MCF 10A (cell line): ENCODE measurements at regions not wholly inside any gene's neighbourhood (a gene's known extent, or its start where the extent isn't known, plus 50 kb on each side); places are given as distances from the start of the nearest gene placed in this dataset.

Experiments
- BruUV-seq: library from RNA; stranded (reverse); fragments of 400-500 nt; replicated peaks from 2 replicates; lab custom pipeline; 2021; lab: Mats Ljungman, UMichigan
- CTCF ChIA-PET: fragments of 300-600 bp; sonication (Branson Sonifier 250); formaldehyde crosslinking; extraction: SDS; loops from one replicate; lab custom pipeline; 2021; ENCODE audit warnings: antibody characterized with exemption, inconsistent platforms; lab: Yijun Ruan, JAX
- POLR2A ChIA-PET: fragments of 300-600, 350-650 bp; sonication (Branson Sonifier 250); formaldehyde crosslinking; extraction: SDS; loops from one replicate; lab custom pipeline; 2020; ENCODE audit warnings: antibody characterized with exemption, inconsistent platforms; lab: Yijun Ruan, JAX
- DNase-seq: peaks from one replicate; pipeline ENCODE4 v3.0.0-alpha.2; 2018; ENCODE audit not compliant: unreplicated experiment
- H3K27ac Mint-ChIP-seq: one replicate; pipeline ENCODE4 v1.8.0; 2022; ENCODE audit warnings: mild to moderate bottlenecking, low read depth, mixed read lengths; ENCODE audit not compliant: unreplicated experiment
- H3K27me3 Mint-ChIP-seq: one replicate; pipeline ENCODE4 v1.8.0; 2022; ENCODE audit warnings: mixed read lengths; ENCODE audit not compliant: insufficient read depth, unreplicated experiment
- H3K36me3 Mint-ChIP-seq: one replicate; pipeline ENCODE4 v1.8.0; 2022; ENCODE audit warnings: mild to moderate bottlenecking, moderate library complexity, mixed read lengths; ENCODE audit not compliant: insufficient read depth, unreplicated experiment
- H3K4me1 Mint-ChIP-seq: one replicate; pipeline ENCODE4 v1.8.0; 2022; ENCODE audit warnings: mixed read lengths; ENCODE audit not compliant: insufficient read depth, unreplicated experiment
- H3K4me3 Mint-ChIP-seq: one replicate; pipeline ENCODE4 v1.8.0; 2022; ENCODE audit warnings: mild to moderate bottlenecking, moderate library complexity, mixed read lengths; ENCODE audit not compliant: unreplicated experiment
- H3K9me3 Mint-ChIP-seq: one replicate; pipeline ENCODE4 v1.8.0; 2022; ENCODE audit warnings: mixed read lengths; ENCODE audit not compliant: unreplicated experiment
- CTCF ChIP-seq: fragments of 200-600 bp; IDR thresholded peaks from one replicate; pipeline ENCODE4 v1.8.0; 2022; ENCODE audit warnings: antibody characterized with exemption, mild to moderate bottlenecking; ENCODE audit not compliant: unreplicated experiment
- intact Hi-C: fragments of 100-400 bp; cut with micrococcal nuclease; formaldehyde crosslinking; loops from 2 replicates; pipeline ENCODE4 v1.14.1; 2022

GRCh38 chr5:125198270-125198974, 452.0 kb upstream of the ZNF608 start:
- Mint-ChIP-seq H3K27ac (no peak overlapping the region), H3K4me1 (no peaks in the 10 kb centered on the region), H3K9me3 (no peaks in the 10 kb centered on the region), H3K27me3 (no peaks in the 10 kb centered on the region), H3K36me3 (no peaks in the 10 kb centered on the region), H3K4me3 (no peak overlapping the region)
- intact Hi-C loops: no loop called here
- peak; percentile 72 for DNase-seq
- ChIA-PET POLR2A (interaction anchor here (0.7 to 1.5 kb wide), 5 partner anchors 11 to 451 kb away, joined by 3 to 4 read pairs (median 3); no protein-coding TSS in a partner anchor), CTCF (interaction anchor here (0.5 to 0.7 kb wide), 3 partner anchors 641 to 1239 kb away, joined by 3 to 5 read pairs (median 3); no protein-coding TSS in a partner anchor)
- TF ChIP-seq CTCF: no peak
- BruUV-seq: no TSS peak

GRCh38 chr5:125199373-125199772, 452.9 kb upstream of the ZNF608 start:
- no peaks in the 10 kb centered on the region for H3K9me3 Mint-ChIP-seq
- no peak overlapping the region for H3K27ac Mint-ChIP-seq
- no peak for DNase-seq
- no peak for TF ChIP-seq CTCF
- H3K27me3 Mint-ChIP-seq: no peaks in the 10 kb centered on the region
- POLR2A ChIA-PET: interaction anchor here (0.9 to 1.5 kb wide), 3 partner anchors 15 to 452 kb away, joined by 3 to 4 read pairs (median 3); no protein-coding TSS in a partner anchor
- CTCF ChIA-PET: interaction anchor here (0.7 to 1.2 kb wide), 3 partner anchors 11 to 458 kb away, joined by 3 to 4 read pairs (median 4); no protein-coding TSS in a partner anchor
- H3K4me3 Mint-ChIP-seq: no peak overlapping the region
- H3K4me1 Mint-ChIP-seq: no peaks in the 10 kb centered on the region
- no TSS peak for BruUV-seq
- intact Hi-C loops: no loop called here
- H3K36me3 Mint-ChIP-seq: no peaks in the 10 kb centered on the region

DNA sequence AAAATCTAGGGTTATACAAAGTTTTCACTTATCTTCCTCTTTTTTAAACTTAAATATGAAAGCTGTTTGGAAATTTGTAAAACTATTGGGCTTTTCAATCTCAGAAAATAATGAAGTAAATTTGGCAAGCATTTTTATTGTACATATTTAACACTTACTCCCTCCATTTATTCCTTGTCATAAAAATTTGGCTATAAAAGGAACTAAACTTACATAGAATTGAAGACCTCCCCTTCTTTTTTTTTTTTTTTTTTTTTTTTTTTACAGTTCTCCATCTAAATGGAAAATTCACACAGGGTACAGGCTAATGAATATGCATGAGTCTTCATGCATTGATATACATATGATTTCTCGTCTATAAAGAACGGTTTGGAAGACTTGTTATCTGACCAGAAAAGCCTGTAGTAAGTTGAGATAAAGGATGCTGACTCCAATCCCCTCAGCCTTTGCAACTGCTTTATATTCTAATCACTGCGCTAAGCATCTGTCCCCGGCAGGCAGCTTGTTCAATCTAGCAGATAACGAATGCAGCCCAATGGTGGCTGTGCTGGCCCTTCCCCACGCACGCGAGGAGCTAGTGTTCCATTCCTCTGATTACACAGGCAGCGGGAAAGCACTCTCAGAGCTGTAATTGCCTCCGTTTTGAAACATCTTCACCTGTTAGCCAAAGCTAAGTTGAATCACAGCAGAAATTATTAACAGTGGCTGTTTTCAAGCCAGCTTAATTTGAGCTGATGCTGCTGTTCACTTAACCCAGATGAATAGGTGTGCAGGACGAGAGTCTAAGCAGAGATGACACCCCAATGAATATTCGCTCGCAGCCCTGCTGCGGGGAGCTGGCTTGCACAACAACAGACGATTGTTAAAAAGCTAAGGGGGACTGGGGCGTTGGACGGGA, 453.8 kb upstream of the ZNF608 start:
- TF ChIP-seq CTCF: no peak
- ChIA-PET POLR2A (interaction anchor here (0.6 to 2.1 kb wide), 3 partner anchors 9 to 98 kb away, joined by 3 to 6 read pairs (median 3); no protein-coding TSS in a partner anchor), CTCF (interaction anchor here (0.7 to 1.7 kb wide), 3 partner anchors 10 to 457 kb away, joined by 3 to 7 read pairs (median 4); no protein-coding TSS in a partner anchor)
- no peaks in the 10 kb centered on the region for H3K27me3 Mint-ChIP-seq
- no peaks in the 10 kb centered on the region for H3K36me3 Mint-ChIP-seq
- intact Hi-C loops: no loop called here
- no peak overlapping the region for H3K4me3 Mint-ChIP-seq
- no peak for DNase-seq
- H3K4me1 Mint-ChIP-seq: no peaks in the 10 kb centered on the region
- no peak overlapping the region for H3K27ac Mint-ChIP-seq
- no TSS peak for BruUV-seq
- H3K9me3 Mint-ChIP-seq: no peaks in the 10 kb centered on the region
